ENCODE measurements at regions not wholly inside any gene's neighbourhood (a gene's known extent, or its start where the extent isn't known, plus 50 kb on each side); places are given as distances from the start of the nearest gene placed in this dataset.

DNA sequence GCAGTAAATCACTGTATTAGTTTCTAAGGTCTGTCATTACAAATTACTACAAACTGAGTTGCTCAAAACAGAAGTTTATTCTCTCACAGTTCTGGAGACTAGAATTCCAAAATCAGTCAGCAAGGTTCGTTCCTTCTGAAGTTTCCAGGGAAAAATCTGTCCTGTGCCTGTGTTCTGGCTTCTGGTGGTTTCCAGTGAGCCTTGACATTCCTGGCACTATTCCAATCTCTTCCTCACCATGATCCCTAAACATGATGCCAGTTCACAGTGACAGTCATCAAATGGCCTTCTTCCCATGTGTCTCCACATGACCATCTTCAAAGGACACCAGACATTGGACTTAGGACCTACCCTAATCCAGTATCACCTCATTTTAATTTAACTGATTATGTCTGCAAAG lies 351.4 kb downstream of the PLK2 start:
- TF ChIP-seq, protein P1, sequence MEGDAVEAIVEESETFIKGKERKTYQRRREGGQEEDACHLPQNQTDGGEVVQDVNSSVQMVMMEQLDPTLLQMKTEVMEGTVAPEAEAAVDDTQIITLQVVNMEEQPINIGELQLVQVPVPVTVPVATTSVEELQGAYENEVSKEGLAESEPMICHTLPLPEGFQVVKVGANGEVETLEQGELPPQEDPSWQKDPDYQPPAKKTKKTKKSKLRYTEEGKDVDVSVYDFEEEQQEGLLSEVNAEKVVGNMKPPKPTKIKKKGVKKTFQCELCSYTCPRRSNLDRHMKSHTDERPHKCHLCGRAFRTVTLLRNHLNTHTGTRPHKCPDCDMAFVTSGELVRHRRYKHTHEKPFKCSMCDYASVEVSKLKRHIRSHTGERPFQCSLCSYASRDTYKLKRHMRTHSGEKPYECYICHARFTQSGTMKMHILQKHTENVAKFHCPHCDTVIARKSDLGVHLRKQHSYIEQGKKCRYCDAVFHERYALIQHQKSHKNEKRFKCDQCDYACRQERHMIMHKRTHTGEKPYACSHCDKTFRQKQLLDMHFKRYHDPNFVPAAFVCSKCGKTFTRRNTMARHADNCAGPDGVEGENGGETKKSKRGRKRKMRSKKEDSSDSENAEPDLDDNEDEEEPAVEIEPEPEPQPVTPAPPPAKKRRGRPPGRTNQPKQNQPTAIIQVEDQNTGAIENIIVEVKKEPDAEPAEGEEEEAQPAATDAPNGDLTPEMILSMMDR (optimal IDR thresholded peaks at IDR 0.05 in 1 of 3, IDR thresholded peaks at IDR 0.05 in 1 of 3, conservative IDR thresholded peaks at IDR 0.05 in 1 of 3; ENCODE audit: extremely low read depth in 1 of 3, insufficient read depth in 2 of 3, low read length in 3 of 3): no peak
- TF ChIP-seq EZH2 (IDR thresholded peaks at IDR 0.05; ENCODE audit: low read length): no peak
